ENCODE measurements at regions not wholly inside any gene's neighbourhood (a gene's known extent, or its start where the extent isn't known, plus 50 kb on each side); places are given as distances from the start of the nearest gene placed in this dataset.

DNA sequence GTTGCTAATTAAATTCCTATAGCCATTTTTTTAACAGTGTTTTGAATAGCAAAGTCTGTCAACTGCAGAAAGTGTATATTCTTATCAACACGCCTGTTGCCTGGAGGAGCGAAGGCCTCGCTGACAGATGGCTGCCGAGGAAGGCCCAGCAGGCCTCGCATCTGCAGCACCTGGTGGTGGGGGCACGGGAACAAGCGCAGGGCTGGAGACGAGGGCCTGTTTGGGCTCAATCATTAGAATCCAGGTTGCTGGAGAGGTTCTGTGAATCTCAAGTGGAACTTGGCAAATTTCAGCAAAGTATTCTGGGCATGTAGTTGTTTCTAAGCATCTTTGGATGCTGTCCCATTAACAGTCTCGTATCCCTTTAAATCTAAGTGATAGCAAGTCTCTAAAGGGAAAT is 66.1 kb upstream of the FAM204A start:
- DNase-seq, result no peak

DNA sequence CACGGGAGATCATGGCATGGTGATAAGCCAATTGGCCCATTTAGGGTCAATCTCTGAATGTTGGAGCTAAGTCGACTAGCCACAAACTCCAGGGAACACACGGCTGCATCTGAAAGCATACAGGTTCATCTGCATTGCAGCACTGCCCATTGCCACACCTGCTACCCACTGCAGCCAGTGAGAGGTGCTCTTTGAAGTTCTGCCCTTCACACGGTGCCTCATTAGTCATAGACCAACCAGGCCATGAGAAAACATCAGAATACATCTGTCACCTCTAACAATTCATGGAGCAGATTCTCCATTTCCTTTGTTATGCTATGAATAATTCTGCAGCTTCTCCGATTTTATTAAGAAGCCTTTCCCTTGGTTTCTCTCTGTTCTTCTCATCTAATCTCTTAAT is 65.7 kb upstream of the FAM204A start:
- DNase-seq, result no peak

DNA sequence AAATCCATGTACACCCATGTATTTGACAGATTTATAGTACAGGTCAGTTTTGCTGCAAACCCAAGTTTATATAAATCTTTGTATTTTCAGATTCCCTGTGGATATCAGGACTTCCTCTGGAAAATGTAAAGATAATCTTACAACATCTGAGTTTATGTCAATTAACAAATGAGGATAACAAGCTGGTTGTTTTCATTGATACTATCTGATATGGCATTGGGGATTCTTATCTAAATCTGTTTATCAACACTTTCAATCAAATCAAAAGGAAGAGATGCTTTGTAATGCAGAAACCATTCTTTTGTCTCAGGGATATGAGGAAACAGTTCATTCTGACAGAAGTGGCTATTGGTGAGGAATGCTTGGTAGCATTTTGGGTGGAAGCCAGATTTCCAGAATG is 64.9 kb upstream of the FAM204A start:
- no peak for DNase-seq

DNA sequence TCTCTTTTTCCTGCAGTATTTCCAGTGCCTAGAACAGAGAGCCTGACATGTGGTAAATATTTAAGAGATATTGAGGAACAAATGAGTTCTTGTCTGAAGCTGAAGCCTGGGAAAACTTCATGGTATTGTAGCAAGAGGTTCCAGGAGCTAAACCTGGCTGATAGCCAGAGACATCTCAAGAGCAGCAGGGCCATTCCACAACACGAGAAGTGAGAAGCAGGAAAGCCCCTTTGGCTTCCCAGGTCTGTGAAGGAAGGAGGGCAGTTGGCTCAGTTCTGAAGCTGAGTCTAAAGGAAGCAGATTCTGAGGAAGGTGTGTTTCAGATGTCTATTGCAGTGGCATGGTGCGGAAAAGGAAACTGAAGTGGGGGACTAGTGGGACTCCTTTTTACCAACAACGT is 63.8 kb upstream of the FAM204A start:
- DNase-seq, result no peak

DNA sequence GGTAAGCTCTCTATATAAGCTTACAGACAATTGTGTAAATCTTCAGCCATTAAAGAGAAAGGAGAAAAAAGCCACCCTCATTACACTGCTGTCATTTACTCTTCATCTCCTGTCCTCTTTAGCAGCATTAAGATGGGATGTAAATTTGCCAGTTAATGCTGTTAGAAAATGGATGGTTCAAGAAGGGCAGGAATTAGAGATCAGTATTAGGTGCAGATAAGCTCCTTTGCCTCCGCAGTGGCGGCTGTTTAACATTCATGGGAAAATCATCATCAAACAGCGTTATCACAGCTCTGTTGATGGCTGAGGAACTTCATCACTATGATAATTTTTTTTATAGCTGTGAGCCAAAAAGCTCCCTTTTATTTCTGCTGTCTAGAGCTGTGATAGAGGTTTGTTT is 61.8 kb upstream of the FAM204A start:
- no peak for DNase-seq

DNA sequence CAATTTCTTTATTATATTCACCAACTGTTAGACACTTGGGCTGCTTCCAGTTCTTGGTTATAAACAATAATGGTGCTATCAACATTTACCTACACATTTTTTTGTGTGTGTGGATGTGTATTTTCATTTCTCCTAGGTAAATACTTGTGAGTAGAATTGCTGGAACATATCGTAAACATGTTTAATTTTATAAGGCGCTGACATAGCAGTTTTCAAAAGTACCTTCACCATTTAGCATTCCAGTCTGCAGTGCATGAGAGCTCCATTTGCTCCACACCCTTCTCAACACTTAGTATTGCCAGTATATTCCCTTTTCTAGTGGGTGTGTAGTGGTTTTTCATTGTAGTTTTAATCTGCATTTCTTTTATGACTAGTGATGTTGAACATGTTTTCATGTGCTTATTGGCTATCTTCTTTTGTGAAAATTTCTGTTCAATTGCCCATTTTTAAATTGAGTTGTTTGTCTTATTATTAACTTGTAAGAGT is 59.6 kb upstream of the FAM204A start:
- no peak for DNase-seq

DNA sequence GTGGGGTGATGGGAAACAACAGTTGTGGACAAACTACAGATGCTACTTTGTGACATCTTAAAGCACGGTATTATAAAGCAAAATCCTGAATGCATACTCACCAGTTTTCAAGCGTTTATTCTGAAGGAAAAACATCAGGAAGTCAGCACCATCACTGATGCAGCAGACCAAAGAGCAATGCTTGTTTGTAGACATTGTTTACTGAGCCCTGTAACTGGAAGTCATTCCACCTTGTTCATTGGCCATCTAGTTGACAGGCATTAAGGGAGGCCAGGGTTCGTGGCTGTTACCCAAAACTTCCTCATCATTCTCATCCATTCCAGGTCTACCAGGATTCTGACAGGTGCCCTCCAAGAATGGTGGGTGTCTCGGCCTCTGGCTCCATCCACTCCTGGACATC is 55.3 kb upstream of the FAM204A start:
- no peak for DNase-seq

DNA sequence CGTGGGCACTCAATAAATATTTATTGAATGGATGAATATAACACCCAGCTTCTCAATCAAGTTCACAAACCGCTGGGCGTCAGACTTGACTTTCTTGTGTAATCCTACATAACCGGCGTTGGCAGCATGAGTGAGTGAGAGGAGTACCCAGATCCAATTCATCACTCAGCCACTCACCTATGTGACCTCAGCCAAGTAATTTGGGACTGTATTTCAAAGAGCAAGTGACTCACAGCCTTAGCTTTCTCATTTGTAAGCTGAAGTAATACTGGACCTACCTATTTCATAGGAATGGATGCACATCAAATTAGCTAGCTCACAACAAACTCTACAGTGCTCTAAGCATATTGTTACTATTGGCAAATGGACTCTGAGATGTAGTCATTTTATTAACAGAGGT is 53.8 kb upstream of the FAM204A start:
- DNase-seq, result no peak

DNA sequence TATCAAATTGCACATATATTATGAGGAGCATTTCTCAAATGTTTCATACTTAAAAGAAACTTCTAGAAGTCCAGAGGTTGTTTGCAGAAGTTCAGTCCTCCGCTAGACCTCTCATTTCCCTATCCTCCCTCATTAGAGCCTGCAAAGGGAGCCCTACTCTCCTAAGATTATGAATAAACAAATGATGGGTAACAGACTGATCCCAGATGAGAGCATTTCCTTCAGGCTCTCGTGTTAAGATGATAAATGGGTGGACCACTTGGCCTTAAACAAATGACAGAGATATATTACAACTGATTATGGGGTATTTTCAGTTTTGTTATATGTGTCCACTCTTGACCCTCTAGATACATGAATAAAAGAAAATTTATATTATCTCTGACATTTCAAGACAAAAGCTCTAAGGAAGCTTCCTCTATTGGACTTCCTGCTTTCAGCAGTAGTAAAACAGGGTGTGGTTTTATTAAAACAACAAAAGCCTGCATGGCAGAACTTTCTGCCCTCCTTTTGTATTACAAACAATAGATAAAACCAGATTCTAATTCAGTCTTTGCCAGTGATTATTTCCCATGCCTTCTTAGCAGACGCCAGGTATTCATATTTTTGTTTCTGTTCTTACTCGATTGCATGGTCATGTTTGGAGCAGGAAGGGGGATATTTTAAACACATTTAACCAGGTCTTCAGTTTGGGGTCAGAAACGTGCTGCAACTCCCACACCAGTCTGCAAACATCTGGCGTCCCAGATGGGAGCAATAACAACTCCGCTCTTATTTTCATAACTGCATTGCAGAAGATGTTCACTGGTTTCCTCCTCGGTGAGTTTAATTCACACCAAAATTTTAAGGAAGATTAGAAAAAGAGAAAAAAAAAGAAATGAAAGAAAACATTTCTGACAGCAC is 52.4 kb upstream of the FAM204A start:
- no peak for DNase-seq

DNA sequence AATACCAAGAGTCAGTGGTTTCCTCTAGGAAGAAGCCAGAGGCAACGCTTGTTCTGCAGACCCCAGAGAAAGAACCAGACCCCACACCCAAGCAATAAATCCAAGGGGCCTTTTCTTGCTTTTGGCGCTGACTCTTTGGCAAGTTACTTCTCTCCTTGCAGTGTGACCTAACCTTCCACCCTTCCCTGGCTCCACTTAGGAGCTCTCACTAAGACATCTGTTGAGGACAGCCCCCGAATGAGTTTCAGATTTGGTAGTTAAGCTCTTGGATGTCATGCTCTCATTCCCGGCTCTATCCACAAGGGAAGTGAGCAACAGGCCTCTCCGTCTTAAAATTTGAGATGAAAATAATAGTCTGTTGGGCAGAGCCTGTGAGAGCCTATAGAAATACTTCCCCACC is 50.6 kb upstream of the FAM204A start:
- DNase-seq, result no peak

All from NCI-H1048 (cell line).